HG02973 (cell line): ENCODE measurements at regions not wholly inside any gene's neighbourhood (a gene's known extent, or its start where the extent isn't known, plus 50 kb on each side); places are given as distances from the start of the nearest gene placed in this dataset.
"Not testable (repeated sequence)": the region's sequence is repeated elsewhere in the genome, so short reads cannot be mapped to it uniquely, and the experiment has no call there.

Source experiments
- ATAC-seq: cut with Tn5 transposase; IDR thresholded peaks from one replicate; pipeline ENCODE4 v1.9.1; 2021; ENCODE audit warnings: moderate library complexity; ENCODE audit not compliant: unreplicated experiment

DNA sequence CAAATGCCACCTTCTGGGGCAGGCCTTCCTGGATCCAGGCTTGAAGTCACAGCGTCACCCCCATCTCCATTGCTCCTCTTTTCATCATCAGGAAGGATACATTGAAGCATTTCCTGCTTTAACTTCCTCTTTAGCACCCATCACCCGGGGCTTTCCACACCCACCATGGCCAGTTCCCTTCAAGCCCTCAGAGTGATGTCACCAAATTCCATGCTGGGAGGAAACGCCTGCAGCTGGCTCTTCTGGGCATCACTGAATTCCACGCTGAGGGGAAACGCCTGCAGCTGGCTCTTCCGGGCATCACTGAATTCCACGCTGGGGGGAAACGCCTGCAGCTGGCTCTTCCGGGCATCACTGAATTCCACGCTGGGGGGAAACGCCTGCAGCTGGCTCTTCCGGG lies 354.6 kb downstream of the SMOC2 start:
- ATAC-seq, result not testable (repeated sequence)

DNA sequence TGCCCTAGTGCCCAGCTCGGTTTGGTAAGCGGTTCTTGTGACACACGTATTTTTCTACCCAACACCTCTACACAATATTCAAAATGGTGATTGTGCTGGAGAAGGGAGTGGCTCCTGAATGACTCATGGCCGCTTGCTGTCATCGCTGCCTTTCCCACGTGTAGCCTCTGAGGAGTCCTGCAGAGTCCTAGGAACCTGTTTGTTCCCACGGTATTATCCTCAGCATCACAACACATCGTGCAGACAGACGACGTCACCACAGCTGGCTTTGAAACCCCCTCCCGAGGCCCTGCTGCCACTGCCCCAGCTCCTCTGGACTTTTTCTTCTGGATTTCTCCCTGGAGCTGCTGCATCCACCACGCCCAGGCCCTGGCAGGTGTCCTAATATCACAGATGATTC lies 353.5 kb downstream of the SMOC2 start:
- no peak for ATAC-seq

DNA sequence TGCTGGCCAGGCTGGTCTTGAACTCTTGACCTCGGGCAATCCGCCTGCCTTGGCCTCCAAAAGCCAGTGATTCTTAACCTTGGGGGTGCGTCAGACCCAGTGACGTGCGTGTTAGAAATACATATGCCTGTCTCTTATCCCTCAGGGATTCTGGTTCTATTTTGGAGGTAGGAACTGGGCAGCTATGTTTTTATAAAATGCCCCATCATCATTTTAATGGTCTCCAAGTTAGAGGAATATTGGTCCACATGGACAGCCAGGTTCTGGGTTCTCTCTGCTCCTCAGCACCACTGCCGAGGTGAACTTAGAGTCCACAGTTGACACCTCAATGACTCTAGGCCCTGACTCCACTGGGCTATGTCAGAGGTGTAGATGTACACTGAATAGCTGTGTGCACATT lies 352.7 kb downstream of the SMOC2 start:
- ATAC-seq, result no peak

DNA sequence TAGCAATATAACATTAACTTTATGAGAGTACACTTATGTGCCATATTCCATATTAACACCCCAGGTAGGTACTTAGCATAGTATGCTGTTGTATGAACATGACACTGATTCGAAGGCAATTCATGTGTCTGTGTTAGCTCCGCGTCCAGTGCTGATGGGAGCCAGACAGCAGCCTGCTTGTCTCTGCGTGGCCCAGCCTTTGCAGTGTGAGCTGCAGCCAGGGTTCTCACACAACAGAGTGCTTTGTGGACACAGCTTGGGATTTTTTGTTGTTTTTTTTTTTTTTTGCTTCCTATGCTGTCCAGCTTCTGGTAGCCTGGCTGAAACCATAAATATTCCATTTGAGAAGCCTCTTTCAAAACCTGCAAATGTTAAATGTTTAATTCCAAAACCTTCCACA lies 350.9 kb downstream of the SMOC2 start:
- ATAC-seq, result no peak

DNA sequence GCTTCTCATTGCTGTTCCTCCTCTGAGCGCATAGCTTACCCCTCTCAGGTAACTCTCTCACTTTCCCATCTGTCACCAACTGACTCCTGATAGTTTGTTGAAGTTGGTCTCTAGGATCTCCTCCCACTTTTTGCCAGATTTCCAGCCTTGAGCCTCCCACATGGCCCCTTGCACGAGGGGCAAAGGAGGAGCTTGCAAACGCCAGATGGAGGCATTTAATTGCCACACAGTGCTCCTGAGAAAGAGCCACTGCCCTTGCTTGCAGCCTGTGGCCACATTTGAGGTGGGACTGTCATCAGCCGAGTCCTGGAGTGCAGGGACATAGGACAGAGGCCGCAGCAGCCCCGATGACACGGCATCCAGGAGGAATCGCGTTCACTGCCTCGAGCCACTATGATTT lies 348.7 kb downstream of the SMOC2 start:
- no peak for ATAC-seq

DNA sequence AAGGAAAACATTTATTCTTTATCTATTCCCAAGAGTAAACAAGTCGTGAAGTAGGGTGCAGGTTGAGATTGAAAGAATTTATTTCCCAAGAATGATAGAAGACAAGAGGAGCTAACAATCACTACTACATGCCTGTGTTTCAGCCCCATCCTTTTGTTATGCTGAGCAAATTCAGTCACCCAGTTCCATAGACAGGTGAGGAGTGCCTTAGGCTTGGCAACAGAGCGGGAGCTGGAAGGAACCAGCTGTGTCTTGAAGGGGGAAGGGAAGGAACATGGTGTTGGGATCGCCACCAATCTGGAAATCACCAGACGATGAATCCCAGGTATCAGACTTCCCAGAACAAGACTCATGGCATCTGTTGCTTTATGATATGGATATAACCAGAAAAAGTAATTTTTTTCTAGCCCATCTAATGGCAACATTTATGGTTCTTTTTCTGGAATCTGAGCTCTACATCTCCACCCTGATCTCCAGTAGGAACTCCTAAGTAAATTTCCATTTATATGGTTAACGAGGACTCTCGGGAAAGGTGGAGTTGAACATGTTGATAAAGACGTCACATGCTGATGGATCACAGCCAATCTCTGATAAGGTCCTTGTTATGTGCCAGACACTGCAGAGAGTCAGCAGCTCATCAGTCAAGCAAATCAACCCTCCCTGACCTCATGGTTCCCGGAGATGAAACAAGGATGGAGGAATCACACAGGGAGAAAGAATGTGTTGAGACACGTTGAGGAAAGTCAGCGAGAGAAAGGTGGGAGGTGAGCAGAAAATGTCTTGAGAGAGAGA lies 344.9 kb downstream of the SMOC2 start:
- no peak for ATAC-seq

DNA sequence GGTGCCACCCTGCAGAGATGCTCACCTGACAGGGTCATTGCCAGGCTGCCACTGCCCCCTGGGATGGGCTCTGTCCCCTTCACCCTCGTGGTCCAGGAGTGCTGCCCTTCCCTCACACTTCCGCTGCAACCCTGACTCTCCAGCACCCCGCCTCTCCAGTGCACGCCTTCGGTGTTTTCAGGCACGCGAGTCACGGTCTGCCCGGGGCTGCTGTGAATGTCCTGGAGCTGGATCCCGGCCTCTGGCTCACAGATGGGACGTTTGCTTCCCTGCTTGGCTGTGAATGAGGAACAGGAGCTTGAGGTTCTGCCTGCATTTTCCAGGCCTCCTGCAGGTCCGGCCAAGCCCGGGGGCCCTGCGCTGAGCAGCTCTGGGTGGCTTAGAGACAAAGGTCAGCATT lies 343.4 kb downstream of the SMOC2 start:
- no peak for ATAC-seq

DNA sequence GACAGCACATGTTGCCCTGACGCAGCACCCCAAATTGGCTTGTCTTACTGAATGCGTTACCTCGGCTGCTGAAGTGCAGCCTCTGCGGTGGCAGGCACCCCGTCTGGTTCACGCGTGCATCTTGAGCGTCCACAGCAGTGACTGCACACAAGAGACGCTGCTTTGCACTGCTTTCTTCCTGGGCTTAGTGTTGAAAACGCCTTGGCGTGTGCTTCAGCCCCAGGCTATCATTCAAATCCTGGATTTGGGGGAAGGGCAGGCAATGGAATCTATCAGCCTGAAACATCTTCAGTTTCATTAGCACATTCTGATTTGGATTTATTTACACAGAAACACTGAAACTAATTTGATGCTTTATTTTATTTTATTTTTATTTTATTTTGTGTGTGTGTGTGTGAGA lies 342.7 kb downstream of the SMOC2 start:
- no peak for ATAC-seq

DNA sequence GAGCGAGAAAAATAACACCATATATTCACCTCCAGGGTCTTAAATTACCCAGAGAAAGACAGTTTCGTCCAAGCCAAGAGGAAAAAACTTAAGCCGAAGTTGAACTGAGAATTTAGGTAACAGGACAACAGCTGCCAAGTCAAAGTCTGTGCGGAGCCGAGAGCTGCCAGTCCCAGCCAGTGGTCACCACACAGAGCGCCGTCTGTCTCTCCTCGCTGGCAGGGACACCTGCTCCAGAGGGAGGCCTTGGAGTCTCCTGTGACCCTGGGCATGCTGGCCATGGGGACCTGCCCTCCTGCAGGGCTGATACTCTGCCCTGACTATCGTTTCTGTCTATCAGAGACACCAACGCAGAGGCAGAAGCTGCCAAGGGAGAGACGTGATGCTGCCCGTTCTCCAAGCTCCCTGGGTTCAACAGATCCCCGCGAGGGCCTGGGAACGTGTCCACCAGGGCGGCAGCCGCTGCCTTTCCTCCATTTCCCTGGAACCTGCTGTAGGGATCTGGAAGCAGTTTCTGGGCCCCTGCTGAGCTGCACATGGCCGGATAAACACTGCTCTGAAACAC lies 341.3 kb downstream of the SMOC2 start:
- no peak for ATAC-seq

DNA sequence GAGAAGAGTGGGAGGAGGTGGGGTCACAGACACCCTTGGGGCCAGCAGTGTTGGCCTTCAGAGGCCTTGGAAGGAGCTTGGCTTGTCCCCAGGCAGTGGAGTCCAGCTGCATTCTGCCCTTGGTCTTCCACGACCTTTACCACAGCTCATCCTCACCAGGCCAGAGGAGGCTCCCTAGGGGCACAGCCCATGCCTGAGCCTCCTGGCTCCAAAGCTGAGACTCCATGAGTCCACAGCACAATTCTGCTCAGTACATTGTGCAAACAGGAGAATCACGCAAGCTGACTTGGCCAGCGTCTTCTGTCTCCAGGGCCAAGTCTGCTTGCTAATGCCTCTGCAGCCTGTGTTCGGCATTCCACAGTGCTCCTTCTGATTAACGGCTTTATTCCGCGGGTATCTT lies 337.2 kb downstream of the SMOC2 start:
- ATAC-seq, result no peak

DNA sequence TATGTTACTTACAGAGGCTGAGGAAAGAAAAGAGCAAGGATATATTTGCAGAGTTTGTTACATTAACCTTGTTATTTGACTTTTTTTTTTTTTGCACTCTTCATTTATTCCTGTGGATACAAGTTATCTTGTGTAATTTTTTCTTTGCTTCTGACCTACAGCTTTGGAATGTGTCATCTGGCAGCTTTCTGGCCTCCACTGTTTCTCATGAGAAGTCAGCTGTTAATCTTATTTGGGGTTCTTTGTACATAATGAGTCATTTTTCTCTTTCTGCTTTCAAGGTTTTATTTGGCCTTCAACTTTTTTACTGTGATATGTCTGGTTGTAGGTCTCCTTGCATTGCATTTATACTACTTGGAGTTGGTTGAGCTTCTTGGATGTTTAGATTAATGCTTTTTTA lies 333.4 kb downstream of the SMOC2 start:
- ATAC-seq, result no peak

DNA sequence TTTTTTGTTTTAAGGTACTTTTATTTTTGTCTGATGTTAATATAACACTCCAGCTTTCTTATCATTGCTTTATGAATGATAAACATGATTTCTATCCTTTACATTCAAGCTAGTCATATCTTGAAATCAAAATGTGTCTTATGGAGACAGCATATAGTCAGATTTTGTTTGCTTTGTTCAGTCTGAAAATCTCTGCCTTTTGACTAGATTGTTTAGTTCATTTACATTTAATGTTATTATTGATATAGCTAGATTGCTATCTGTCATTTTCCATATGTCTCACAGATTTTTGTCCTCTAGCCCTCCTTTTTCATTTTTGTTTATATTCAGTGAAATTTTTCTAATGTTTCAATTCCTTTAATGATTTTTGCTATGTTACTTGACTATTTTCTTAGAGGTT lies 332.8 kb downstream of the SMOC2 start:
- no peak for ATAC-seq

DNA sequence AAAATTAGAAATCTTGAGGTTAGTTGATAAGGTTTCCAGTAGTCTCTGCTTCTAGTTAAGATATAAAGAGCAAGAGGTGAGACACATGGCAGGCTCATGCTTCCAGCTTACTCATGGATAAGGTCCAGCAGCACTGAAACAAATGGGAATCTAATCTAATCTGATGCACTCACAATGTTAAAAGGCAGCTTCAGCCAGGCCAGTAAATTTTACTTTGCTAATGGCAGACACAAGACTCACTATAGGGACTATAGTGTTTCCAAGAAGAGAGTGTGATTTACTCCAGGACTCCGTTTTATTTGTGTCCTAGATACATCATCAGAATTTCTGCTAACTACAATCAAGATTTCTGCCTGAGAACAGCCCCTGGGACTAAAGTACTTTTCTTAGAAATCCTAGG lies 324.8 kb downstream of the SMOC2 start:
- ATAC-seq, result no peak

DNA sequence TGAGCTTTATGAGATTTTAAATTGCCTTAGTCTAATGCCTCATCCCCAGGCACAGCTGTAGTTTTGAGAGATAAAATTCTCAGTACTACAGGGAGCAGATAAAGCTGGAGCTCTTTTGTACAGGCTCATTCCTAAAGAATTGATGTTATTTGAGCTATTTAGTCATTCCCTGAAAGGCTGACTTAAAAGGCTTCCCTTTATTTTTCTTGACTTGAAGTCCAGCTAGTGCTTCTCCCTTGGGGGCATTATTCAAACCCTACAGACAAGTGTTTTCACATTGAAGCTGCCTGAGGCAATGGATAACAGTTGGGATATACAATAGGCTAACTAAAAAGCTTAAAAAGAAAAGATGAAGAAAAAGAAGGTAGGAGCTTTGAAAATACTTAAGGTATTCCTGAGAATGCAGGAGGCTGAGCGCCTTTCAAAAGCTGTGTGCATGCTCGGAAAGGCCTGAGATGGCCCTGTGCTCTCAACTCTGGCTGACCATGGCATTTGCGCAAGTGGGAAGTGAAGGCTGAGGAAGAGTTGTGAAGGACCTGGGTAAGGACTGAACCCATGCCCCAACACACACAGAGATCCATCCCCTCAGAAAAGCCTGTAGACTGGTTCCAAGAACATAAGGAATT lies 315.1 kb downstream of the SMOC2 start:
- ATAC-seq, result no peak

DNA sequence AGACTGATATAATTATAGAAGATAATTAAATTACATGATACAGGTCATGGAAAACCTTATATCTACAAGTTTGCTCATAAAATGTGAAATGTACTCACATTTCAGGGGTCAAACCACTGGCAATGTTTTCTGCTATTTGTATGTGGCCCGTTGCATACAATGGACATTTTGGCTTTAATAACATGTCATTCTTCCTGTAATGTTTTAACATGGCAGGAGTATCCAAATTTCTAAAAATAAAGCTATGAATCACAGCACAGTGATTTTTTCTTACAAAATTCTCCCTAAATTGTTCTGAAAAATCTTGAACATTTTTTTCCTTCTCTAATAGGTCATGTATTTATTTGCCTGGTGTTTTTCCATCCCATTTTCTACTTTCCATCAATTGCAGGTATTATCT lies 305.7 kb downstream of the SMOC2 start:
- ATAC-seq, result no peak

DNA sequence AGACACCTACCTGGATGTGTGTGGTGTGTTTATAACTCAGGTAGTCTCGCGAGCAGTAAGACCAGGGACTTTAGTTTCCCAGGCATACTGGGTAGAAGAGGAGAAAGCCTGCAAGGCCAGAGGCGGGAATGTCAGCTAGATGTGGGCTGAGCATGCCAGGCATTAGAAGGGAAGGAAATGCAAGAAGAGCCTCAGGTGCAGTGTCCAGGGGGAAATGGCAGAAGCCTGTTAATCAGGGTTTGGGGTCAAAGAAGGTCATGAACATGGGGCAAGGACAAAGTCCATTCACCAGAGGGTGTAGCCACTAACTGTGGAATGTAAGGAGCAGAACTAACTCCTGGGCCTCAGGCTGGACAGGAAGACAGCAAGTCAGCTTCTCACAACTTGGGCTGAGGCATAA lies 305.0 kb downstream of the SMOC2 start:
- ATAC-seq, result no peak

DNA sequence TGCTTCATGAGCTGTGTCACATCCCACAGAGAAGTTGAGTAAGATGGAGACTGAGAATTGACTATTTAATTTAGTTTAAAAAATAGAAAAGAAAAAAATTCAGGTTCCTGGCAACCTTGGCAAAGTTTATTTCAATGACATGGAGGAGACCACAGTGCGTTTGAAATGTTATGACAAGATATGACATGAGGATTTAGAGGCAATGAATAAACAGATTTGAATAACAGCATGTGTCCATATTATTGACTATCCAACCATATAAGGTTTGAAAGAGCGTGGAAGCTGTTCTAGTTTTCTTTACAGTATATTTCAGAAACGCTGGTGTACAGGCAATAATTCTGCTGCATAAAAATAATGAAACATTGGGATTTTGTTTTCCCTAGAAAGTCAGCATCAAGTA lies 303.9 kb downstream of the SMOC2 start:
- ATAC-seq, result no peak

DNA sequence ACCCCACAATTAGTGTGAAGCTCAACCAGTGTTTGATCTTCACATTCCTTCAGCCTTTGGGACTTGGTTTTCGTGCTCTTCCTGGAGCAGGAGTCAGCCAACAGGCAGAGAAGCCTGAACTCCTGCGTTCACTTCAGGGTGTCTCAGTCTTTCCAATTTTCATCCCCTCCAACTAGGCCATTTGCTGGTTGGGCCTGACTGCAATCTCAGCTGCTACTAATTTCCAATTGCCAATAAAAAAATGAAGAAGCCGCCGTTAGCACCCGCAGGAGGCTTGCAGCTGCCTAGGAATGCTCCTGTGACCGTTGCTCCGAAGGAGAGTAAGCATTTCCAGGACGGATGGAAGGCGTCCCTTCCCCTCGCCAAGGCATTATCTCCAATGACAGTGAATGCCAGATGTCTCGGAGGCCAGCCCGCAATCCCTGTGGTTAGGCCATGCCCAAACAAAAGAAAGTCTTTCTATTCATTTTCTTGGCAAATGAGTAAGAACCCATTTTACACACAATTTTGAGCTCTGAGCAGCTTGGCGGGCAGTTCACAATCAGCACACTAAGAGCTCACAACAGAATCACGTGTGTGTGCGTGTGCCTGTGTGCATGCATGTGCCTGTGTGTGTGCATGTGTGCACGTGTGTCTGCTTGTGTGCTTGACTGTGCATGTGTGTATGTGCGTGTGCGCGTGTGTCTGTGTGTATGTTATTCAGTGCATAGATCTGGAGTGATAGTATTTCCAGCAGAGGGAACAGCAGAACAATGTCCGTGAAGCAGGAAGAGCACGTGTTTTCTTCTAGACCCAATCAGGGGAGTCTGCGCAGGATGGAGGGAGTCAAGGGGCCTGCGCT lies 301.2 kb downstream of the SMOC2 start:
- ATAC-seq, result no peak

DNA sequence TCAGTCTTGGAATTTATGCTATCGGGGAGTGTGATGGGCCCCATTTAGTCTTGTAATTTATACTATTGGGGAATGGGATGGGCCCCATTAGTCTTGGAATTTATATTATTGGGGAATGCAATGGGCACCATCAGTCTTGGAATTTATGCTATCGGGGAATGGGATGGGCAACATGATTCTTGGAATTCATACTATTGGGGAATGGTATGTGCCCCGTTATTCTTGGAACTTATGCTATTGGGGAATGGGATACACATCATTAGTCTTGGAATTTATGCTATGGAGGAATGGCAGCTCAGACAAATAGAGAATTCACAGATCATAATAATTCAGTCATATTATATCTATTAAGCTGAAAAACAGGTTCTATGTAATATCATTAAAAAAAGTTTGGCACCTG lies 300.3 kb downstream of the SMOC2 start:
- ATAC-seq, result no peak

DNA sequence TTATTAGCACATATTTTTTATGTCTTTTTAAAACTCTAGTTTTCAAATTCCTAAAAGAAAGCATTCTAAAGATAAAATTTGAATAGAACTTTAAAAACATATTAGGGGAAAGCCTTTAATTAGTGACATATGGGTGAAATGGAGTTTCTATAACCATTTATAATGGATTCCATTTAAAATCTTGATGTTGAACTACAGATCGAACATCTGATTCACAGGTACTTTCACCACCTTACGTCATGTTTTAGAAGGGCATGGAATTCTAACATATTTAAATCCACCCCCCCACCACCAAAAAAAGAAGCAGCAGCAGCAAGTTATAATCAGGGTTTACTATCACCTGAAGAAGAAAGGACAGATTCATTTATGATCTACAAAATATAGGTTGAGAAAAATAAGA lies 298.4 kb downstream of the SMOC2 start:
- no peak for ATAC-seq

DNA sequence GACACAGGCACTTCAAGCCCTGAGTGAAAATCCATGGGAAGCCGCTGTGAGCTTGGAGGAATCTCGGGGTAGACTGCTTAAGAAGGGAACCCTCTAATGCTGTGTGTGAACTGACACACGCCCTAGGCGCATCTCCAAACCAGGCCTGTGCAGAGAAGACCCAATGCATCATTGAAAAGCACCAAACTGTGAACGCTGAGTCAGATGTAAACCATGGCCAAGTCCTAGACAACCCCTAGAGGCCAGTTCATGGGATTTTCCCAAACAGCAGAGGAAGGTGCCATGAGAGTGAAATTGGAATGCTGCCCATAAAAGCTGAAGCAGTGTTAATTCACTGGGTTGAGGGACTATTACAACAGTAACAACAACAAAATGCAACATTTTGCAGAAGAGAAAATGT lies 296.5 kb downstream of the SMOC2 start:
- no peak for ATAC-seq

DNA sequence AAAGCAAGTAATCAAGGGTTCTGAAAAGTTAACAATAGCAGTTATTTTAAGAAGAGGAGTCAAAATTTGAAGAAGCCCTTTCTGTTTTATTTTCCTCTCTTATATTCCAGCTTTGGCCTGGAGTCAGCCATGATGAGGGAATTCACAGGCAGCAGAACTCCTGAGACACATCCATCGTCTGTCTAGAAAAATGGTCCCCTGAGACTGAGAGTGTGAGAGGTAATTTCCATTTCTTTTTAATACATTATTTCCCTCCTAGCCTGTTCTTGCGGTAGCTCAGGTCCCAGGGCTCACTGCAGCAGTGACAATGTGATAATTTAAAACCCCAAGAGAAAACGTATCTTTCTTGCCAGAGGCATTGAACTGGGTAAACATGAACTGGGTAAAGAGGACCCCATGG lies 296.0 kb downstream of the SMOC2 start:
- no peak for ATAC-seq
